Osteoblast (primary cell): ENCODE measurements at regions not wholly inside any gene's neighbourhood (a gene's known extent, or its start where the extent isn't known, plus 50 kb on each side); places are given as distances from the start of the nearest gene placed in this dataset.

ENCODE experiments used
- DNase-seq: peaks from one replicate; pipeline ENCODE4 v3.0.0; 2011; ENCODE audit warnings: low spot score, mixed read lengths; ENCODE audit not compliant: insufficient read length; ENCODE audit errors: missing footprints
- H2AFZ ChIP-seq: 2 replicates; pipeline ENCODE4 v1.6.0; 2011; ENCODE audit warnings: mild to moderate bottlenecking, low read length
- H3K27ac ChIP-seq: 2 replicates; pipeline ENCODE4 v1.5.1; 2011; ENCODE audit warnings: mild to moderate bottlenecking, low read depth, low read length, moderate library complexity
- H3K27me3 ChIP-seq: 2 replicates; pipeline ENCODE4 v1.6.0; 2012; ENCODE audit warnings: mild to moderate bottlenecking, control low read depth, inconsistent platforms, low read length, moderate library complexity; ENCODE audit not compliant: insufficient read depth
- H3K36me3 ChIP-seq: 2 replicates; pipeline ENCODE4 v1.5.1; 2011; ENCODE audit warnings: mild to moderate bottlenecking, low read length, control low read depth, moderate library complexity; ENCODE audit not compliant: insufficient read depth
- H3K4me1 ChIP-seq: 2 replicates; pipeline ENCODE4 v1.5.1; 2011; ENCODE audit warnings: mild to moderate bottlenecking, low read length, control low read depth, moderate library complexity; ENCODE audit not compliant: insufficient read depth
- H3K4me2 ChIP-seq: 2 replicates; pipeline ENCODE4 v1.6.0; 2011; ENCODE audit warnings: mild to moderate bottlenecking, low read length; ENCODE audit not compliant: insufficient read depth
- H3K4me3 ChIP-seq: fragments of 200-600 bp; sonication (generic); 3 replicates; pipeline ENCODE4 v1.5.1; 2012; ENCODE audit warnings: mild to moderate bottlenecking, low read length, inconsistent platforms; ENCODE audit not compliant: insufficient read depth
- H3K79me2 ChIP-seq: 2 replicates; pipeline ENCODE4 v1.6.0; 2012; ENCODE audit warnings: mild to moderate bottlenecking, low read length, control low read depth, inconsistent platforms; ENCODE audit not compliant: insufficient read depth
- H3K9me3 ChIP-seq: 2 replicates; pipeline ENCODE4 v1.5.1; 2011; ENCODE audit warnings: low read depth, low read length, control low read depth
- H4K20me1 ChIP-seq: 2 replicates; pipeline ENCODE4 v1.6.0; 2012; ENCODE audit warnings: mild to moderate bottlenecking, low read length, control low read depth; ENCODE audit not compliant: insufficient read depth
- TF ChIP-seq, protein P1 (sequence below): IDR thresholded peaks from 2 replicates; pipeline ENCODE4 v1.5.1; 2011; ENCODE audit warnings: mild to moderate bottlenecking, low read depth, low read length, moderate library complexity; ENCODE audit errors: extremely low read depth

DNA sequence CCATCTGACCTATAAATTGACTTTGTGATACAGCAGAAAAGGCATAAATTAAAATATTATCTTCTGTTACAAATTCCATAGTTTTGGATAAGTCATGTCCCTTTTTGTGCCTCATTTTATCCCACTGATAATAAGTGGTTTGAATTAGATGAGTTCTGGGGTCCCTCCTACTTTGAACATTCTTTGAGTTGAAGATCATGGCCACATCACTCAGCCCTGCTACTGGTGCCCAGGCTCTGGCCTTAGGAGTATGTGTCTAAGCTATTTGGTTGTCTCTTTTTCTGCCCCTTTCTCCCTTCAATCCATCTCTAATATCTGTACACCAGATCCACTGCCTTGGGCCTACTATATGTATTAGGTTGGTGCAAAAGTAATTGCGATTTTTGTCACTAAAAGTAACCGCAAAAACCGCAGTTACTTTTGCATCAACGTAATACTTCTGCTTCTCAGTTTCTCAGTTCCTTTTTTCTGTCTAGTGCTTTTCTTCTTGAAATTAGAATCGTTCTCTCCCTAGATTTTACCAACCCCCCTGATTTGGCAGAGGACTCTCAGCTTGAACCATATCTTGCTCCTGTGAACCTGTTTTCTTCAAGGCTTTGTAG, 362.5 kb upstream of the TNP1 start:
- no peak for DNase-seq

GRCh38 chr2:217220228-217221013, 360.6 kb upstream of the TNP1 start:
- peaks cover 36% of the 10 kb centered on the region for H3K4me1 ChIP-seq
- no peak overlapping the region for H3K27ac ChIP-seq
- no peak overlapping the region for H2AFZ ChIP-seq
- H3K4me3 ChIP-seq = no peak overlapping the region
- no peak for DNase-seq
- H3K27me3 ChIP-seq = no peaks in the 10 kb centered on the region
- H3K36me3 ChIP-seq = no peaks in the 10 kb centered on the region
- no peaks in the 10 kb centered on the region for H4K20me1 ChIP-seq
- H3K4me2 ChIP-seq = no peak overlapping the region
- TF ChIP-seq, protein P1, sequence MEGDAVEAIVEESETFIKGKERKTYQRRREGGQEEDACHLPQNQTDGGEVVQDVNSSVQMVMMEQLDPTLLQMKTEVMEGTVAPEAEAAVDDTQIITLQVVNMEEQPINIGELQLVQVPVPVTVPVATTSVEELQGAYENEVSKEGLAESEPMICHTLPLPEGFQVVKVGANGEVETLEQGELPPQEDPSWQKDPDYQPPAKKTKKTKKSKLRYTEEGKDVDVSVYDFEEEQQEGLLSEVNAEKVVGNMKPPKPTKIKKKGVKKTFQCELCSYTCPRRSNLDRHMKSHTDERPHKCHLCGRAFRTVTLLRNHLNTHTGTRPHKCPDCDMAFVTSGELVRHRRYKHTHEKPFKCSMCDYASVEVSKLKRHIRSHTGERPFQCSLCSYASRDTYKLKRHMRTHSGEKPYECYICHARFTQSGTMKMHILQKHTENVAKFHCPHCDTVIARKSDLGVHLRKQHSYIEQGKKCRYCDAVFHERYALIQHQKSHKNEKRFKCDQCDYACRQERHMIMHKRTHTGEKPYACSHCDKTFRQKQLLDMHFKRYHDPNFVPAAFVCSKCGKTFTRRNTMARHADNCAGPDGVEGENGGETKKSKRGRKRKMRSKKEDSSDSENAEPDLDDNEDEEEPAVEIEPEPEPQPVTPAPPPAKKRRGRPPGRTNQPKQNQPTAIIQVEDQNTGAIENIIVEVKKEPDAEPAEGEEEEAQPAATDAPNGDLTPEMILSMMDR = no peak
- no peaks in the 10 kb centered on the region for H3K79me2 ChIP-seq
- H3K9me3 ChIP-seq = no peaks in the 10 kb centered on the region

More for the DNA sequence above, 362.5 kb upstream of the TNP1 start:
- Histone ChIP-seq H3K9me3 (no peaks in the 10 kb centered on the region), H3K27me3 (no peaks in the 10 kb centered on the region), H3K4me1 (peaks cover 36% of the 10 kb centered on the region), H3K4me2 (no peak overlapping the region), H2AFZ (no peak overlapping the region), H3K4me3 (no peak overlapping the region), H3K27ac (peak overlapping the region; percentile 52), H3K79me2 (no peaks in the 10 kb centered on the region), H4K20me1 (no peaks in the 10 kb centered on the region), H3K36me3 (no peaks in the 10 kb centered on the region)
- TF ChIP-seq, protein P1 = no peak

DNA sequence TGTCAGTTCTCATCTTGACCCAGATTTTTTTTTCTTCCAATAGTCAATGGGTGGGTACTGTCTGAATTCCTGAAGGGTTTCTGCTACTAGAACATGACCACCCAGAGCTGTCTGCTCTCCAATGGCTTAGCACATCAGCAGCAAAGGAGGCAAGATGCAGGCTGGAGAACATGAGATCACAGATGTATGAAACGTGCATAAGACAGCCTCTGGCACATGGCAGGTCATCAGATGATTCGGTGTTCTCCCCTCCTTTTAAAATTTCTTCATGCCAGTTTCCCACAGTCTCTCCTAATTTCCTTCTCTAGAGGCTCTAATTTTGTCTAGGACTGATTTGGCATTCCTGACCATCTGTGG, 359.3 kb upstream of the TNP1 start:
- Histone ChIP-seq H3K9me3 (no peaks in the 10 kb centered on the region), H2AFZ (no peak overlapping the region)

More for the DNA sequence above, 359.3 kb upstream of the TNP1 start:
- no peaks in the 10 kb centered on the region for H4K20me1 ChIP-seq
- no peaks in the 10 kb centered on the region for H3K36me3 ChIP-seq
- H3K4me2 ChIP-seq = no peak overlapping the region
- no peak for DNase-seq
- no peaks in the 10 kb centered on the region for H3K27me3 ChIP-seq
- peaks cover 36% of the 10 kb centered on the region for H3K4me1 ChIP-seq
- no peak overlapping the region for H3K27ac ChIP-seq
- H3K79me2 ChIP-seq = no peaks in the 10 kb centered on the region
- TF ChIP-seq, protein P1 = no peak
- H3K4me3 ChIP-seq = no peak overlapping the region
